HEK293 (cell line): ENCODE measurements at regions not wholly inside any gene's neighbourhood (a gene's known extent, or its start where the extent isn't known, plus 50 kb on each side); places are given as distances from the start of the nearest gene placed in this dataset.

ENCODE experiments used
- GLI4 ChIP-seq: fragments of 450-650 bp; formaldehyde crosslinking; IDR thresholded peaks from 2 replicates; pipeline ENCODE4 v1.5.1; 2016; ENCODE audit warnings: missing biosample characterization, missing genetic modification characterization
- IKZF3 ChIP-seq: fragments of 450-650 bp; IDR thresholded peaks from 2 replicates; pipeline ENCODE4 v1.5.0; 2018; ENCODE audit warnings: missing biosample characterization, mild to moderate bottlenecking, missing genetic modification characterization, moderate library complexity
- PATZ1 ChIP-seq: fragments of 450-650 bp; formaldehyde crosslinking; IDR thresholded peaks from 2 replicates; pipeline ENCODE4 v1.5.1; 2016; ENCODE audit warnings: missing biosample characterization, missing genetic modification characterization
- REST ChIP-seq: fragments of 450-650 bp; formaldehyde crosslinking; IDR thresholded peaks from 2 replicates; pipeline ENCODE4 v1.5.1; 2016; ENCODE audit warnings: missing biosample characterization, missing genetic modification characterization
- ZNF174 ChIP-seq: fragments of 450-650 bp; formaldehyde crosslinking; IDR thresholded peaks from 2 replicates; pipeline ENCODE4 v1.5.0; 2017; ENCODE audit warnings: missing biosample characterization, mild to moderate bottlenecking, missing genetic modification characterization
- ZNF24 ChIP-seq: fragments of 450-650 bp; formaldehyde crosslinking; IDR thresholded peaks from 2 replicates; pipeline ENCODE4 v1.5.1; 2016; ENCODE audit warnings: missing biosample characterization, missing genetic modification characterization
- ZNF354C ChIP-seq: fragments of 450-650 bp; formaldehyde crosslinking; IDR thresholded peaks from 2 replicates; pipeline ENCODE4 v1.5.1; 2016; ENCODE audit warnings: missing biosample characterization, missing genetic modification characterization, low read depth, borderline replicate concordance
- ZNF37A ChIP-seq: fragments of 450-650 bp; IDR thresholded peaks from 2 replicates; pipeline ENCODE4 v1.5.1; 2018; ENCODE audit warnings: missing biosample characterization, missing genetic modification characterization
- ZNF426 ChIP-seq: fragments of 450-650 bp; formaldehyde crosslinking; IDR thresholded peaks from 2 replicates; pipeline ENCODE4 v1.5.1; 2017; ENCODE audit warnings: missing biosample characterization, missing genetic modification characterization, mild to moderate bottlenecking, inconsistent platforms, moderate library complexity
- ZNF701 ChIP-seq: fragments of 450-650 bp; formaldehyde crosslinking; IDR thresholded peaks from 2 replicates; pipeline ENCODE4 v1.5.1; 2016; ENCODE audit warnings: missing biosample characterization, missing genetic modification characterization
- ZNF785 ChIP-seq: fragments of 450-650 bp; formaldehyde crosslinking; IDR thresholded peaks from 2 replicates; pipeline ENCODE4 v1.5.1; 2016; ENCODE audit warnings: missing biosample characterization, missing genetic modification characterization
- TF ChIP-seq, protein P1 (sequence below): fragments of 450-650 bp; formaldehyde crosslinking; IDR thresholded peaks from 2 replicates; pipeline ENCODE4 v1.5.1; 2016; ENCODE audit warnings: missing biosample characterization, missing genetic modification characterization
- TF ChIP-seq, protein P2 (sequence below): fragments of 450-650 bp; formaldehyde crosslinking; IDR thresholded peaks from 2 replicates; pipeline ENCODE4 v1.5.1; 2017; ENCODE audit warnings: missing biosample characterization, missing genetic modification characterization

DNA sequence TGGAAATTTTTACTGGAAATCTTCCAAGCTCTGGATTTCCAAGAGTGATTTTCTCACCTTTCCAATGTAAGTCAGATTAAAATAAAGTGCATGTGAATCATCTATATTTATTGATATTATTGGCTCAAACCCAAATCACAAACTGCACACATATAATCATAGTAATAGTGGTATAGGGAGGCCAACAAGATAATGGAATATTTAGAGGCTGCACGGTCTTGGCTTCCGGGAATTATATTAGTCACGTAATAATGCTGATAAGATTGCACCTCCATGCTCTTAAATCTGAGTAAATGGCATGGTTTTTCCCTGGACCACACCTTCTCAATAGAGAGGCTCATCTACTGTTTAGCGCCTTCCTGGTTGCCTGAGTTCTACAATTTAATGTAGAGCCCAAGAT is 567.1 kb upstream of the NR2F2 start:
- TF ChIP-seq, protein P1, sequence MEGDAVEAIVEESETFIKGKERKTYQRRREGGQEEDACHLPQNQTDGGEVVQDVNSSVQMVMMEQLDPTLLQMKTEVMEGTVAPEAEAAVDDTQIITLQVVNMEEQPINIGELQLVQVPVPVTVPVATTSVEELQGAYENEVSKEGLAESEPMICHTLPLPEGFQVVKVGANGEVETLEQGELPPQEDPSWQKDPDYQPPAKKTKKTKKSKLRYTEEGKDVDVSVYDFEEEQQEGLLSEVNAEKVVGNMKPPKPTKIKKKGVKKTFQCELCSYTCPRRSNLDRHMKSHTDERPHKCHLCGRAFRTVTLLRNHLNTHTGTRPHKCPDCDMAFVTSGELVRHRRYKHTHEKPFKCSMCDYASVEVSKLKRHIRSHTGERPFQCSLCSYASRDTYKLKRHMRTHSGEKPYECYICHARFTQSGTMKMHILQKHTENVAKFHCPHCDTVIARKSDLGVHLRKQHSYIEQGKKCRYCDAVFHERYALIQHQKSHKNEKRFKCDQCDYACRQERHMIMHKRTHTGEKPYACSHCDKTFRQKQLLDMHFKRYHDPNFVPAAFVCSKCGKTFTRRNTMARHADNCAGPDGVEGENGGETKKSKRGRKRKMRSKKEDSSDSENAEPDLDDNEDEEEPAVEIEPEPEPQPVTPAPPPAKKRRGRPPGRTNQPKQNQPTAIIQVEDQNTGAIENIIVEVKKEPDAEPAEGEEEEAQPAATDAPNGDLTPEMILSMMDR: no peak
- no peak for TF ChIP-seq IKZF3 (tag by site-specific recombination)
- no peak for TF ChIP-seq ZNF174 (tag by site-specific recombination)
- no peak for TF ChIP-seq GLI4
- no peak for TF ChIP-seq ZNF24 (tag by site-specific recombination)
- no peak for TF ChIP-seq ZNF785
- TF ChIP-seq ZNF354C: no peak
- no peak for TF ChIP-seq REST (tag by site-specific recombination)
- no peak for TF ChIP-seq PATZ1 (tag by site-specific recombination)
- no peak for TF ChIP-seq ZNF426
- TF ChIP-seq, protein P2, sequence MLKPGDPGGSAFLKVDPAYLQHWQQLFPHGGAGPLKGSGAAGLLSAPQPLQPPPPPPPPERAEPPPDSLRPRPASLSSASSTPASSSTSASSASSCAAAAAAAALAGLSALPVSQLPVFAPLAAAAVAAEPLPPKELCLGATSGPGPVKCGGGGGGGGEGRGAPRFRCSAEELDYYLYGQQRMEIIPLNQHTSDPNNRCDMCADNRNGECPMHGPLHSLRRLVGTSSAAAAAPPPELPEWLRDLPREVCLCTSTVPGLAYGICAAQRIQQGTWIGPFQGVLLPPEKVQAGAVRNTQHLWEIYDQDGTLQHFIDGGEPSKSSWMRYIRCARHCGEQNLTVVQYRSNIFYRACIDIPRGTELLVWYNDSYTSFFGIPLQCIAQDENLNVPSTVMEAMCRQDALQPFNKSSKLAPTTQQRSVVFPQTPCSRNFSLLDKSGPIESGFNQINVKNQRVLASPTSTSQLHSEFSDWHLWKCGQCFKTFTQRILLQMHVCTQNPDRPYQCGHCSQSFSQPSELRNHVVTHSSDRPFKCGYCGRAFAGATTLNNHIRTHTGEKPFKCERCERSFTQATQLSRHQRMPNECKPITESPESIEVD (tag by site-specific recombination): no peak
- TF ChIP-seq ZNF701: no peak
- no peak for TF ChIP-seq ZNF37A (tag by site-specific recombination)
